ENCODE measurements at regions not wholly inside any gene's neighbourhood (a gene's known extent, or its start where the extent isn't known, plus 50 kb on each side); places are given as distances from the start of the nearest gene placed in this dataset.

- H3K27ac Mint-ChIP-seq = no peak overlapping the region
- H3K27ac ChIP-seq (ENCODE audit: low read depth in 1 of 2, low read length in 2 of 2) = no peak overlapping the region
- H3K9me3 Mint-ChIP-seq = no peaks in the 10 kb centered on the region
- H3K36me3 Mint-ChIP-seq (ENCODE audit: low read depth) = no peaks in the 10 kb centered on the region
- H3K27me3 Mint-ChIP-seq = no peaks in the 10 kb centered on the region
- no peak overlapping the region for H3K4me3 Mint-ChIP-seq
- H3K4me1 ChIP-seq (ENCODE audit: insufficient read depth, low read length) = no peaks in the 10 kb centered on the region
- no peak for TF ChIP-seq CTCF (IDR thresholded peaks at IDR 0.05)
- ATAC-seq (ENCODE audit: poor library complexity) (no peak), DNase-seq (no peak)
- CTCF ChIA-PET = no interaction called here
- no peaks in the 10 kb centered on the region for H3K27me3 ChIP-seq (ENCODE audit: control insufficient read depth in 1 of 2, insufficient read depth in 2 of 2, low read length in 2 of 2)
- no peak overlapping the region for H3K4me3 ChIP-seq (ENCODE audit: low read length)
- POLR2A ChIA-PET = no interaction called here
- intact Hi-C loops (cut with DNase I, micrococcal nuclease) = no loop called here
- H3K4me1 Mint-ChIP-seq (ENCODE audit: low read depth) = no peaks in the 10 kb centered on the region
- no peaks in the 10 kb centered on the region for H3K36me3 ChIP-seq (ENCODE audit: insufficient read depth, low read length)
- H3K9me3 ChIP-seq (ENCODE audit: control insufficient read depth in 1 of 2, insufficient read depth in 1 of 2, low read length in 2 of 2) = no peaks in the 10 kb centered on the region
These were observed 510.1 kb downstream of the EIPR1 start for GRCh38 chr2:2867397-2867979.

DNA sequence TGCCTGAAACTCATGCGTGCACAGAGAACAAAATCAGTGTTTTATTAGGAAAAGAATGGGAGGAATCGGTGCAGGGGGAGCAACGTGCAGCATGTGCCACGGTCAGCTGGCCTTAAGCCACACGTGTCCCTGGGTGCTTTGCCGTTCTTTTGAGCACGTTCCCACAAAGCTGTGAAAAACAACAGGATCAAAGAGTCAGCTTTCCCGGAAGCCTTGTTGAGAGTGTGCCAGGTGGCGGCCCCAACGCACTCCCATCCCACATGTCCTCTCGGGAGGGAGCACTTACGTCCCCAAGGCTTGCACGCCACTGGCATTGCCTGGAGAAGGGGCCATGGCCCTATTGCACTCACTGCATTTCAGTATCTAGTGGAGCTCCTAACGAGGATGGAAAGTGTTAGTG, 511.2 kb downstream of the EIPR1 start:
- H3K36me3 ChIP-seq (ENCODE audit: insufficient read depth, low read length) = no peaks in the 10 kb centered on the region
- intact Hi-C loops (cut with DNase I, micrococcal nuclease) = no loop called here
- no peak for DNase-seq
- H3K27ac ChIP-seq (ENCODE audit: low read depth in 1 of 2, low read length in 2 of 2) = no peak overlapping the region
- H3K4me3 ChIP-seq (ENCODE audit: low read length) = no peak overlapping the region
- no peak for ATAC-seq (ENCODE audit: poor library complexity)
- POLR2A ChIA-PET = no interaction called here
- no peaks in the 10 kb centered on the region for H3K27me3 ChIP-seq (ENCODE audit: control insufficient read depth in 1 of 2, insufficient read depth in 2 of 2, low read length in 2 of 2)
- Mint-ChIP-seq H3K4me3 (no peak overlapping the region), H3K36me3 (ENCODE audit: low read depth) (no peaks in the 10 kb centered on the region), H3K27me3 (no peaks in the 10 kb centered on the region), H3K4me1 (ENCODE audit: low read depth) (no peaks in the 10 kb centered on the region), H3K9me3 (no peaks in the 10 kb centered on the region), H3K27ac (no peak overlapping the region)
- no peaks in the 10 kb centered on the region for H3K9me3 ChIP-seq (ENCODE audit: control insufficient read depth in 1 of 2, insufficient read depth in 1 of 2, low read length in 2 of 2)
- CTCF ChIA-PET = no interaction called here
- H3K4me1 ChIP-seq (ENCODE audit: insufficient read depth, low read length) = no peaks in the 10 kb centered on the region
- no peak for TF ChIP-seq CTCF (IDR thresholded peaks at IDR 0.05)

- H3K4me1 Mint-ChIP-seq (ENCODE audit: low read depth) = no peaks in the 10 kb centered on the region
- no peak overlapping the region for H3K27ac ChIP-seq (ENCODE audit: low read depth in 1 of 2, low read length in 2 of 2)
- no peak for TF ChIP-seq CTCF (IDR thresholded peaks at IDR 0.05)
- H3K4me3 ChIP-seq (ENCODE audit: low read length) = no peak overlapping the region
- ChIA-PET CTCF (no interaction called here), POLR2A (no interaction called here)
- H3K27ac Mint-ChIP-seq = no peak overlapping the region
- no peaks in the 10 kb centered on the region for H3K36me3 ChIP-seq (ENCODE audit: insufficient read depth, low read length)
- H3K27me3 Mint-ChIP-seq = no peaks in the 10 kb centered on the region
- ATAC-seq (ENCODE audit: poor library complexity) = no peak
- H3K9me3 Mint-ChIP-seq = no peaks in the 10 kb centered on the region
- no peak overlapping the region for H3K4me3 Mint-ChIP-seq
- DNase-seq = no peak
- intact Hi-C loops (cut with DNase I, micrococcal nuclease) = no loop called here
- peaks cover 0 to 10% of the 10 kb centered on the region in 2 experiments for H3K9me3 ChIP-seq (ENCODE audit: control insufficient read depth in 1 of 2, insufficient read depth in 1 of 2, low read length in 2 of 2)
- no peaks in the 10 kb centered on the region for H3K27me3 ChIP-seq (ENCODE audit: control insufficient read depth in 1 of 2, insufficient read depth in 2 of 2, low read length in 2 of 2)
- no peaks in the 10 kb centered on the region for H3K4me1 ChIP-seq (ENCODE audit: insufficient read depth, low read length)
- H3K36me3 Mint-ChIP-seq (ENCODE audit: low read depth) = no peaks in the 10 kb centered on the region
These were observed 515.2 kb downstream of the EIPR1 start for GRCh38 chr2:2862386-2862785.

Data from CD4-positive, alpha-beta T cell (primary cell).